ENCODE measurements at regions not wholly inside any gene's neighbourhood (a gene's known extent, or its start where the extent isn't known, plus 50 kb on each side); places are given as distances from the start of the nearest gene placed in this dataset.

GRCh38 chr7:27431465-27431864 lies 188.9 kb downstream of the EVX1 start:
- TF ChIP-seq CTCF (IDR thresholded peaks at IDR 0.05; ENCODE audit: poor library complexity) (no peak), EZH2 (IDR thresholded peaks at IDR 0.05; ENCODE audit: borderline replicate concordance) (no peak), EZH2phosphoT487 (IDR thresholded peaks at IDR 0.05; ENCODE audit: low read depth, severe bottlenecking, unreplicated experiment) (no peak)

Data from hepatocyte (in vitro differentiated cells).